MCF 10A (cell line): ENCODE measurements at regions not wholly inside any gene's neighbourhood (a gene's known extent, or its start where the extent isn't known, plus 50 kb on each side); places are given as distances from the start of the nearest gene placed in this dataset.

ENCODE experiments used
- BruUV-seq: library from RNA; stranded (reverse); fragments of 400-500 nt; replicated peaks from 2 replicates; lab custom pipeline; 2021; lab: Mats Ljungman, UMichigan
- CTCF ChIA-PET: fragments of 300-600 bp; sonication (Branson Sonifier 250); formaldehyde crosslinking; extraction: SDS; loops from one replicate; lab custom pipeline; 2021; ENCODE audit warnings: antibody characterized with exemption, inconsistent platforms; lab: Yijun Ruan, JAX
- POLR2A ChIA-PET: fragments of 300-600, 350-650 bp; sonication (Branson Sonifier 250); formaldehyde crosslinking; extraction: SDS; loops from one replicate; lab custom pipeline; 2020; ENCODE audit warnings: antibody characterized with exemption, inconsistent platforms; lab: Yijun Ruan, JAX
- DNase-seq: peaks from one replicate; pipeline ENCODE4 v3.0.0-alpha.2; 2018; ENCODE audit not compliant: unreplicated experiment
- H3K27ac Mint-ChIP-seq: one replicate; pipeline ENCODE4 v1.8.0; 2022; ENCODE audit warnings: mild to moderate bottlenecking, low read depth, mixed read lengths; ENCODE audit not compliant: unreplicated experiment
- H3K27me3 Mint-ChIP-seq: one replicate; pipeline ENCODE4 v1.8.0; 2022; ENCODE audit warnings: mixed read lengths; ENCODE audit not compliant: insufficient read depth, unreplicated experiment
- H3K36me3 Mint-ChIP-seq: one replicate; pipeline ENCODE4 v1.8.0; 2022; ENCODE audit warnings: mild to moderate bottlenecking, moderate library complexity, mixed read lengths; ENCODE audit not compliant: insufficient read depth, unreplicated experiment
- H3K4me1 Mint-ChIP-seq: one replicate; pipeline ENCODE4 v1.8.0; 2022; ENCODE audit warnings: mixed read lengths; ENCODE audit not compliant: insufficient read depth, unreplicated experiment
- H3K4me3 Mint-ChIP-seq: one replicate; pipeline ENCODE4 v1.8.0; 2022; ENCODE audit warnings: mild to moderate bottlenecking, moderate library complexity, mixed read lengths; ENCODE audit not compliant: unreplicated experiment
- H3K9me3 Mint-ChIP-seq: one replicate; pipeline ENCODE4 v1.8.0; 2022; ENCODE audit warnings: mixed read lengths; ENCODE audit not compliant: unreplicated experiment
- intact Hi-C: fragments of 100-400 bp; cut with micrococcal nuclease; formaldehyde crosslinking; loops from 2 replicates; pipeline ENCODE4 v1.14.1; 2022
- TF ChIP-seq, protein P1 (sequence below): fragments of 200-600 bp; IDR thresholded peaks from one replicate; pipeline ENCODE4 v1.8.0; 2022; ENCODE audit warnings: antibody characterized with exemption, mild to moderate bottlenecking; ENCODE audit not compliant: unreplicated experiment

DNA sequence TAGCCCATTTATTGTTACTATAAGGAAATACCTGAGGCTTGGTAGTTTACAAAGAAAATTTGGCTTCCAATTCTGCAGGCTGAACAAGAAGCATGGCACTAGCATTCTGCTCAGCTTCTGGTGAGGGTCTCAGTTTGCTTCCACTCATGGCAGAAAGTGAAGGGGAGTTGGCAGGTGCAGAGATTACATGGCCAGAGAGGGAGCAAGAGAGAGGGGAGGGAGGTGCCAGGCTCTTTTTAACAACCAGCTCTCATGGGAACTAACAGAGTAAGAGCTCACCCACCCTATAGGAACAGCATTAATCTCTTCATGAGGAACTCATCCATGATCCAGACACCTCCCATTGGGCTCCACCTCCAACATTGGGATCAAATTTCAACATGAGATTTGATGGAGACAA, 437.9 kb downstream of the CHL1 start:
- H3K9me3 Mint-ChIP-seq: no peaks in the 10 kb centered on the region
- no peak for DNase-seq
- BruUV-seq: no TSS peak
- no peak overlapping the region for H3K27ac Mint-ChIP-seq
- POLR2A ChIA-PET: no interaction called here
- no peak overlapping the region for H3K4me3 Mint-ChIP-seq
- H3K36me3 Mint-ChIP-seq: no peaks in the 10 kb centered on the region
- intact Hi-C loops: loop anchor here (5.0 kb wide), 1 partner anchor 268 kb away; no protein-coding TSS in a partner anchor
- no peaks in the 10 kb centered on the region for H3K4me1 Mint-ChIP-seq
- peaks cover 23% of the 10 kb centered on the region for H3K27me3 Mint-ChIP-seq
- TF ChIP-seq, protein P1, sequence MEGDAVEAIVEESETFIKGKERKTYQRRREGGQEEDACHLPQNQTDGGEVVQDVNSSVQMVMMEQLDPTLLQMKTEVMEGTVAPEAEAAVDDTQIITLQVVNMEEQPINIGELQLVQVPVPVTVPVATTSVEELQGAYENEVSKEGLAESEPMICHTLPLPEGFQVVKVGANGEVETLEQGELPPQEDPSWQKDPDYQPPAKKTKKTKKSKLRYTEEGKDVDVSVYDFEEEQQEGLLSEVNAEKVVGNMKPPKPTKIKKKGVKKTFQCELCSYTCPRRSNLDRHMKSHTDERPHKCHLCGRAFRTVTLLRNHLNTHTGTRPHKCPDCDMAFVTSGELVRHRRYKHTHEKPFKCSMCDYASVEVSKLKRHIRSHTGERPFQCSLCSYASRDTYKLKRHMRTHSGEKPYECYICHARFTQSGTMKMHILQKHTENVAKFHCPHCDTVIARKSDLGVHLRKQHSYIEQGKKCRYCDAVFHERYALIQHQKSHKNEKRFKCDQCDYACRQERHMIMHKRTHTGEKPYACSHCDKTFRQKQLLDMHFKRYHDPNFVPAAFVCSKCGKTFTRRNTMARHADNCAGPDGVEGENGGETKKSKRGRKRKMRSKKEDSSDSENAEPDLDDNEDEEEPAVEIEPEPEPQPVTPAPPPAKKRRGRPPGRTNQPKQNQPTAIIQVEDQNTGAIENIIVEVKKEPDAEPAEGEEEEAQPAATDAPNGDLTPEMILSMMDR: no peak
- CTCF ChIA-PET: interaction anchor here (0.7 to 1.4 kb wide), 3 partner anchors 216 to 225 kb away, joined by 3 to 4 read pairs (median 3); no protein-coding TSS in a partner anchor

DNA sequence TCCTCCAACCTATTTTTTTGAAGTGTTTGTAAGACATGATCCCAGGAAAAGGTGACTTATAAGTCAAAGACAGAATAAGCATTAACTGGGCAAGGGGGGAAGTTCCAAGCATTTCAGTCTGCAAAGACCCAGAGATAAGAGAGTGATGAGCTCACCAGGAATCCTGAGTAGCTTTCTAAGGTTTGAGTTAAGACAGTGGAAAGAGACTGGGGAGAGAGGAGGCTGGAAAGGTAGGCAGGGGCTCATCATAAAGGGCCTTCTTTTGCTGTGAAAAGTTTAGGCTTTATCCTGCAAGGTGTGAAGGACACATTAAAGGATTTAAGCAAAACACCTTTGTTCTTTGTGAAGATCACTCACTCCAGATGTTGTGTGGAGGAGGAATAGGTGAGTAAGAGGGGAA, 438.8 kb downstream of the CHL1 start:
- Mint-ChIP-seq H3K36me3 (no peaks in the 10 kb centered on the region), H3K4me3 (no peak overlapping the region), H3K4me1 (no peaks in the 10 kb centered on the region), H3K27me3 (peaks cover 30% of the 10 kb centered on the region), H3K9me3 (no peaks in the 10 kb centered on the region), H3K27ac (no peak overlapping the region)
- TF ChIP-seq, protein P1: no peak
- ChIA-PET CTCF (interaction anchor here (1.4 kb wide), 1 partner anchor 217 kb away, joined by 3 read pairs; no protein-coding TSS in a partner anchor), POLR2A (no interaction called here)
- DNase-seq: no peak
- intact Hi-C loops: no loop called here
- BruUV-seq: no TSS peak

DNA sequence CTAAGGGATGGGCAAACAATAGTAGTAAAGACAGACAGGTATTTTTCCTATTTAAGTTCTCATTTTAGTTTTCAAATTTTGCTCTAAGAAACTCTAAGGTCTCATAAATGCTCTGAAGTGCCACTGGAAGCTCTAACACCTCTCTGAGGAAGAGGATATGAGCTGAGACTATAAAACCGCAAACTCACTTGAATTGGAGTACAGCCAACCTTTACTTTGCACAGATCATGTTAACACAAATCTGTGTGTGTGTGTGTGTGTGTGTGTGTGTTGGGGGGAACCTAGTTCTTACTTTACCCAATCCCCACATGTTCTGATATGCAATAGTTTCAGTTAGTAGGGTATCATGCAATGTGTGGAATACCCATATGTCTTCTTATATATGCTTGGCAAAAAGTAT, 446.8 kb downstream of the CHL1 start:
- ChIA-PET CTCF (no interaction called here), POLR2A (no interaction called here)
- TF ChIP-seq, protein P1: no peak
- Mint-ChIP-seq H3K27me3 (peaks cover 52% of the 10 kb centered on the region), H3K4me1 (no peaks in the 10 kb centered on the region), H3K9me3 (no peaks in the 10 kb centered on the region), H3K36me3 (no peaks in the 10 kb centered on the region), H3K27ac (no peak overlapping the region), H3K4me3 (no peak overlapping the region)
- DNase-seq: no peak
- BruUV-seq: no TSS peak
- intact Hi-C loops: no loop called here

DNA sequence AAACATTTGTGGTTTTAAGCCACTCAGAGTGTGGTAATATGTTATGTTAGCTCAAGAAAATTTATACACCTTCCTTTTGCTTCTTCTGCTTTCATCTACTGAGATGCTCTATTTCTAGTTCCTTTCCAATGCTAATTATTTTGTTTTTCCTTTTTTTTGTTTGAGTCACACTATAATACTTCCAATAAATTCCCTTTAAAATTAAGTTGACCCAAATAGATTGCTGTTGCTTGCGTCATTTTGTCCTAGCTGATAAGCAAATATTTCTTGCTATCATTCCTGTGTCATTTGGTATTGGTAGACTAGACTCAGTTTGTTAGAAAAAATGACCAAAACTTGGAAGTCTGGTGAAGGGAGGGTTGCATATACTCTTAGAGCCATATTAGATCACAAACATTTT, 437.0 kb upstream of the CNTN6 start:
- no peaks in the 10 kb centered on the region for H3K4me1 Mint-ChIP-seq
- intact Hi-C loops: no loop called here
- no peaks in the 10 kb centered on the region for H3K9me3 Mint-ChIP-seq
- H3K27ac Mint-ChIP-seq: no peak overlapping the region
- no TSS peak for BruUV-seq
- no peak overlapping the region for H3K4me3 Mint-ChIP-seq
- DNase-seq: no peak
- H3K27me3 Mint-ChIP-seq: peaks cover 32% of the 10 kb centered on the region
- CTCF ChIA-PET: interaction anchor here (0.5 kb wide), 1 partner anchor 18 kb away, joined by 3 read pairs; no protein-coding TSS in a partner anchor
- TF ChIP-seq, protein P1: no peak
- no peaks in the 10 kb centered on the region for H3K36me3 Mint-ChIP-seq
- POLR2A ChIA-PET: no interaction called here
